Kidney tubule cell (primary cell): ENCODE measurements at regions not wholly inside any gene's neighbourhood (a gene's known extent, or its start where the extent isn't known, plus 50 kb on each side); places are given as distances from the start of the nearest gene placed in this dataset.

Source experiments
- DNase-seq: peaks from one replicate; pipeline ENCODE4 v3.0.0-alpha.2; 2018; ENCODE audit warnings: low spot score

DNA sequence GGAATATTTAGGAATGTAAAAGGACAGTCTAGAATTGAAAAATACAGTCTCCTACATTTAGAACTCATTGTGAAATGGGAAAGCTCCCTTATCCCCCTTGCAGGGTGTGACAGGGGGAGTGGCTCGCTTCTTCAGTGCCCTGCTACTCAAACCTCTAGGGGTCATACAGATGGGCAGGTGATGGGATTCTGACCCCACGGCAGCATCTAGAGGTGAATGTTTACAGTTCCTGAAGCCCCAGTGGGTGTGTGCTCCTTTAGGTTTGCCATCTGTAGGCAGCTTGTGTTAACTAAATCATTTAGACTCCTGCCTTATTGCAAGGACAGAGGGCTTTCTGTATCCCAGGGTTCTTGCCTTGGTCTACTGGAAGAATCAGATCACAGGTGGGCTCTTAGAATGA lies 271.0 kb upstream of the MPDZ start:
- DNase-seq: no peak

DNA sequence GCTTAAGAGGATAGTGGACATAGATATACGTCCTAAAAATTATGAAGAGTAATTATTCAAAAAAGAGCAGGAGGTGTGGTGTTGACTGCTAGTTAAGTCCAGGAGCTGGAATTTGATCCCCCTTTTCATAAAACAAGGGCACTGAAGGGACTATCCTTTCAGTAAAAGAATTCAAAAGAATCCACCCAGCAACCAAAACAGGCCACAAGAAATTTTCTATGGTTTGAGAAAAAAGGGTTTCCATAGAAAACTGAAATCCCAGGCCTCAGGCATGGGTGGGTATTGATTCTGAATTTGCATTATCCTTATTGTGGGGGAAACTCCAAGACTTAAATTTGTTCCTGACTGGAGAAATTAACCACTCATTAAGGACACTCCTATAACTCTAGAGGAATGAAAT lies 269.0 kb upstream of the MPDZ start:
- no peak for DNase-seq

DNA sequence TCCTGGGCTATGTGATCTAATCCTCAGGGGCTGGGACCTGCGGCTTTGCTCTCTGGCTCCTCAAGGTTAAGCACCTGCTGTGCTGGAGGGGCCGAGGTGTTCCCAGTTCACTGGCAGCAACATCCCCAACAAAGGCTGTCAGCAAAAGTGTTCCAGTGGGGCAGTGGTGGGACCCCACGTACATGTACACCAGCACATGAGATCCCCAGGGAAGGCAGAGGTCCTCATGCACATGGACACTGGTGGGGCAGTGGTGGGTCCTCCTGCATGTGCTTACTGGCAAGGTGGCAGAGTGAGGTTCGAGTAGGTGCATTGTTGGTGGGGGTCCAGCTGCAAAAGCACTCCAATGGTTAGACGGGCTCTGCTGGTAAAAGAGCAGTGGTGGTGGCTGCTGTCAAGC lies 255.6 kb upstream of the MPDZ start:
- DNase-seq: no peak

DNA sequence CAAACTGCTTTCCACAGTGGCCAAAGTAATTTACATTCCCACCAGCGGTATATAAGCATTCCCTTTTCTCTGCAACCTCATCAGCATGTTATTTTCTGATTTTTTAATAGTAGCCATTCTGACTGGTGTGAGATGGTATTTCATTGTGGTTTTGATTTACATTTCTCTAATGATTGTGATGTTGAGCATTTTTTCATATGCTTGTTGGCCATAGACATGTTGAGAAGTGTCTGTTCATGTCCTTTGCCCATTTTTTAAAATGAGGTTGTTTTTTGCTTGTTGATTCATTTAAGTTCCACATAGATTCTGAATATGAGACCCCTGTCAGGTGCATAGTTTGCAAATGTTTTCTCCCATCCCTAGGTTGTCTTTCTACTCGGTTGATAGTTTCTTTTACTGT lies 254.5 kb upstream of the MPDZ start:
- DNase-seq: no peak

DNA sequence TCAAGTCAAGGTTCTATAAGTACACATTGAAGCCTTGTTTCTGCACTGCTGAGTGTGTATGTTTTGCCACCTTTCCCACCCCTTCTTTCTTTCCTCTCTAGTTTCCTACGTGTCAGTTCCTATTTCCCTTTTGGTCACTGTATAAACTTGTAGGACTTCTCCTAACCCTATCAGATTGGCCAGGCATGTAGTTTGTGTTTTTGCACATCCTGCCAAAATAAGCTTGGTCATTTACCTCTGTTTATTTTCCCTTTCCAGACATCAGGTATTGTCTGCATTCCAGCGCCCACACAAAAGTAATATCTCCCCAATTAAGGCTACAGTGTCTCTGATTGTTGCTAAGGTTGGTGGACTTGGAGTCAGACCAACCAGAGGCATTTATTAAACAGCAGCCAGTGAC lies 252.9 kb upstream of the MPDZ start:
- DNase-seq: no peak

DNA sequence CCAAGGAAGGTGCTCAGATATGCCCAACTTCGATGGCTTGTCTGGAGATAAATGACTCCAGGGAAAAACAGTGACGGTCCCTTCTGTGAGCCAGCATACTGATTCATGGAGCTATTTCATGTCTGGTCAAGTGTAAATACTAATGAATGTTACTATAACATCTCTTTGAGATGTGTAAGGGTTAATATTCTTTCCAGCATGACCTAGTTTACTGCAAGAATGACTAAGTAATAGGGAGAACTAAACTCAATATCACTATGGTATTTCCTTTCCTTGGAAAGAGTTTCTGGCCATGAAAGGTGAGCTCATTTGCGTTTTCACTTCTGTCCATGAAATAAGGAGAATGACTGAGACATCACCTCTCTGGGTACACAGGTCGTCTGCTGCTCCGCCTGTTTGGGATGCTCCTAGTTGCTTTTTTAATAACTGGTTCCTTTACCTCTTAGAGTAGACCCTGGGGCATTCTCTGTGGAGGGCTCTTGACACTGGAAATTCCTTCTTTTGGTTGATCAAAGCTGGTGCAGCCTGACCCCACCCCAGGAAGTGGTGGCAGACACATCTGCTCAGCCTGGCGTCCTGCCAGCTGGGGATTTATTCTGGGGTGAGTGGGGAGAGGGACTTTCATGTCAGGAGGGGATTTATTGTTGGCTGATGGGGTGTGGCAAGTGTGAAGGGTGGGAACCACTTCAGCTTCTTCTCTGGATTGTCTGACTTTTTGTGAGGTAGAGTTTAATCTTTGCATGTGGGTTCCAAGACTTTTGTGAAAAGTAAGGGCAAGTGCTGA lies 250.0 kb upstream of the MPDZ start:
- peak; percentile 69 for DNase-seq

DNA sequence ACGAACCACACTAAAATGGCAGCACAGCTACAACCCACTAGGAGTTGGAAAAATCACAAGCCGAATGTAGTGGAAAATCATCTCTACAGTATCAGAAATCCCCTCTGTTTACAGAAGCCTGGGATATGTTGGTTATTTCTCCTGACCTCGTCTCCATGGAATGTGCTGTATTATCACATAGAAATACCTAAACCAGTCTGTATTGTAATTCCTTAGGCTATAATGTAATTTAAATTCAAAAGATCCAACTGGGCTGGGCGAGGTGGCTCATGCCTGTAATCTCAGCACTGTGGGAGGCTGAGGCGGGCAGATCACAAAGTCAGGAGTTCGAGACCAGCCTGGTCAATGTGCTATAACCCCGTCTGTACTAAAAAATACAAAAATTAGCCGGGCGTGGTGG lies 244.8 kb upstream of the MPDZ start:
- peak; percentile 30 for DNase-seq

DNA sequence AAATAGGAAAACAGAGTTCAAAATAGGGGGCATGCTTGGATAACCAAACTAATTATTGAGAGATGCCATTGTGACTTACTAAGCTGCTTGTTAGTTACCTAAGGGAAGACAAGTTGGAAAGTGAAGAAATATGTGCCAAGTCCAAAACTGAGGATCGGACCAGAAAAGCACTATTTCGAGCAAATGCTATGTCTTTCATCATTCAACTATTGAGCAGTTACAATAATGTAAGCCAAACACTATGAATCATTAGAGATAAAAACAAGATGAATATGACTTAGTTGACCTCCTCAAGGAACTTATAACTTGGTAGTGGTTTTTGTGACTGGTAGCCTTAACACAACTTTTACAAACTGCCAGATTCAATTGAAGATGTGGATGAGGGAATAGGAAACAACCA lies 240.6 kb upstream of the MPDZ start:
- DNase-seq: no peak

DNA sequence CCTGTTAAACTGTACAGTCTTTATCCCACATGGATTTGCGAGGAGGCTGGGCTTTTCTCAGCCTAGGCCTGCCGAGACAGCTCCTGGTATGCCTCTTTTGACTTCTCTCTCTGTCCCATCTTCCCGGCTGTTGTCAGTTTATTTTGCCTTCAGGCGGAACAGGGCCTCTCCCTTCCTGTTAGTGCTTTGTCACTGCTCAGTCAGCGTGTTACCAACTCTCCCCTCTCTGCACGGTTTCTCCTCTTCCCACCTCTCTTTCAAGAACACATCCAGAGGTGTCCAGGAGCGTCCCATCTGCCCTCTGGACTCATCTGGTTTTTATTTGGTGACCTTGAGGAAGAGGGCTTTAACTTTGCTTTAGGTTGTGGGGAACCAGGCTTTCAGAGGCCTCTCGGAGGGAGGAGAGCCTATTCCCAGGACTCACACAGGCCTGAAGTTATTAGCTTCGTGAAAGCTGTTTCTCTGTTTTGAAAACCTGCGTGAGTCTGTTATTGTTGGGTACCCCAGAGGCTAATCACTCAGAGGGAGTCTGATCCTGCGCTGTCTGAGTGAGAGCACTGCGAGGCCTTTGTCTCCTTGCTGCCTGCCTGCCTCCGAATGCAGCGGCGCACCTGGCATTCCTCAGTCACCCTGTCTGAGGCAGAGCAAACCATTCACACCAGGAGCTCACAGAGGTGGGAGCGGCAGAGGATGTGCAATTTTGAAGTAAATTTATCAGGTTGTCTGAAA lies 234.4 kb upstream of the MPDZ start:
- no peak for DNase-seq

DNA sequence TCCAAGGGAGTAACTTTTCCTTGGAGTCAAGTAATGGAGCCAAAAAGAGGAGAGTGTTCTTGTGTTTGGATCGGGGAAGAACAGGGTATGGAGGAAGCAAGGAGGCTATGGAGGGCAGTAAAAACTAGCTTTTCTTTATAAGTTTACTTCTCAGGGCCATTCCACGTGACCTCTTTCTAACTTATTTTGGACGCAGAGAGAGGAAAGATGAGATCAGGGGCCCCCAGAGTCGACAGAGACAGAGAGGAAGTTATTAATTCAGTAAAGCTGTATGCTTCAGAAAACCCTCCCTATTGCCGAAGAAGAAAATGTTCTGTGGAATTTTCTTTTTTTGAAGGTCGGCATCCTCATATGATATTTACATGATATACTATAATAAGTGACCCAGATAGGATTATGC lies 233.8 kb upstream of the MPDZ start:
- no peak for DNase-seq

DNA sequence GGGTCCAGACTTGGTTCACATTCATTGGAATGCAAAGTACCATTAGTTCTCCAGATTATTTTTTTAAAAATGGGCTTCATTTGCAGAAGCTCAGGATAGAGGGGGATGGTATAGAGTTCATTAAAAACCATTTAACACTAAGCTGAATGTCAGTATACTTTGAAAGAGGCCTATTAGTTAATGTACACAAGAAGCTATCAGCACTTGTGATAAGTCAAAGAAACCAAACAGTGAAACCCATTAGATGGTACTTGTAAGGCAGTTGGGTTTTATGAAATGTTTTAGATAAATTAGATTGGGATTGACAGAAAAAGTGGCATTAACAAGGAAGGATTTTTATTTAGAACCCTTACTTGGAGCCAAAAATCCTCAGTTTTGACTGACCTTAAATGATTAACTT lies 229.2 kb upstream of the MPDZ start:
- no peak for DNase-seq

DNA sequence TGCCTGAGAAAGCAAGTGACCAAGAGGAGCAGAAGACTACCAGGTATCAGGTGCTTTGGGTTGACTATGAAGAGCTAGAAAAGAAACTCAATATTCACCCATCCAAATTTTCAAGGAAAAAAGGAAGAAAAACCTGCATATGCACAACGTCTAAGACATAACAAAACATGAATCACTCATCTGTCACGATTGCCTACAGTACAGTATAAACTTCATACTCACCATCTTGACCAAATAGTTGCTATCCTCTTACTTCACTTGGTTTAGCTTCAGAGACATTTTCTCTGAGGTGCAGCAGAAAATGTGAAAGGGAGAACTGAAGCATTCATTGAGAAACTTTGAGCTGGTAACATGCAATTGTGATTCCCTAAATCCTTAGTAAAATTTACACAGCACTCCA lies 228.6 kb upstream of the MPDZ start:
- DNase-seq: no peak

DNA sequence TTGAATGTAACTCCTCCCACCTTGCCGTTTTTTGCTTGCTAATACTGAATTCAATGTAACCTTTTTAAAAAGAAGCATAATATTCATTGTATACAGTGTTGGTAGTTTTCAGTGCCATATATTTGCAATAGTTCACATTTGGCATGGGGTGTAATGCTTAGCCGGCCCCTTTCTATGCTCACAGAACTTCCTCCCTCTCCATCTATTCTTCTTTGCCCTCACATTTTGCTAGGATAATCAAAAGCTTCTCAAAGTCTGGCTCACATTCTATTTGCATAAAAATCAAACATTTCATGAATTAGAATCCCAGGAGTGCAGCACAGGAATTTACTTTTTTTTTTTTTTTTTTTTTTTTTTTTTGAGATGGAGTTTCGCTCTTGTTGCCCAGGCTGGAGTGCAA lies 226.3 kb upstream of the MPDZ start:
- DNase-seq: no peak

DNA sequence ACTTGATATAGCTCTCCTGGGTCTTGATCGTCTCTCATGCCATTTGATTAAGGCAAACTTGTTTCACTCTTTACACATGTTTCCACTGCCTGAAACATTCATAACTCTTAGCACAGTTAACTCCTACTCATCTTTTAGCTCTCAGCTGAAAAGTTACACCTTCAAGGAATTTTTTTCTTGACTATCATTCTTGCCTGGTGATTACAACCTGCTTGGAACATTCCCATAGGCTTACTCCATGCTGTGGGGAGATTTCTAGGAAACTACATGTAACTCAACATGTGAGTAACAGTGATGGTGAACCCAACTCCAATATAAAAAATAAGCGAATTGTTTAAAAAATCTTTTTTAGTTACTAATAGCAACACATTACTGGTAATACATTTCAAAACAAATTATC lies 224.1 kb upstream of the MPDZ start:
- no peak for DNase-seq

DNA sequence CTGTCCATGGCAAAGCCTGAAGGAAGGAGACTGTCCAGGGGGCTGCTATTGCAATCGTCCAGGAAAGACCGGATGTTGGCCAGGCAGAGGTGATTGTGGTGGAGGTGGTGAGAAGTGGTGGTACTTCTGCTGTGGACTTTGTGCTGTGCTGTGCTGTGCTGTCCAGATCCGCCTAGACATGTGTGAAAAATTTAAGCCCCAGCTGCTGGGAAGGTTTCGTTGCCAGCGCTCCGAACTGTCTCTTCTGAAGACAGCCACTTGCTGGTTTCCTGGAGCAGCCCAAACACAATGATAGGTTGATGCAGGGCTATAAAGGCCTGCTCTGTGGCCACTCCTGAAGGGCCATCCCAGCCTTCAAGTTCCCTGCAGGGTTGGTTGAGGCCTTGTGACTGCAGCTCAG lies 223.0 kb upstream of the MPDZ start:
- no peak for DNase-seq

DNA sequence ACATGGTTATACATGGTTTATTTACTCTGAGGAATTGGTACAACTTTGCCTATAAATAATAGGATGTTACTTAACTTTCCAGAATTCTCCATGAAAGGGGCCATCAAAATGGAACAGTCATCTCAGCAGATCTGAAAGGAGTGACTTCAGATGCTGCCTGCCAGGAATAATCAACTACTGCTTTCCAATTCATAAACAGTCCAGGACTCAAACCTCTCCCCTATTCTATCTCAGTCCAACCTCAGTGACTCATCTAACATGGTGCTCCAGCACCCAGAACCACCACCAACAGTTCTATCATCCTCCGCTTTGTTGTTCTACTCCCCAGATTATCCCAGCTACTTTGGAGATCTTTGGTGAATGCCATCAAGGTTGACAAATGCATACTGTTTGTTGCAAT lies 221.5 kb upstream of the MPDZ start:
- no peak for DNase-seq

DNA sequence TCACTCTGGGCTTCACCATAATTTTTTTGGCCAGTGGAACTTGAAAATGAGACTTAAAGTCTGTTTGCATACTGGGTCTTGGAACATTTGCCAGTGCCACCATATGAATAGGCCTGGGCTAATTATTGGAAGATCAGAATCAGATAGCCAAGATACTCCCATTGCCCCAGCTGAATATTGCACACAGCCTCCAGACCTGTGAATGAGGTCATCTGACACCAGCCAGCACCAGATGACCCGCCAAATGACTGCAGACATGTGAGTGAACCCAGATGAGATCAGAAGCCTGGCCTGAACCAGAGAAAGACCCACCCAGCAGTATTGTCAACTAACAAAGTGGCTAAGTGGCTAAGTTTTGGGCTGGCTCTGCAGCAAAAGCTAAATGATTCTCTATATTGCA lies 220.5 kb upstream of the MPDZ start:
- DNase-seq: no peak

DNA sequence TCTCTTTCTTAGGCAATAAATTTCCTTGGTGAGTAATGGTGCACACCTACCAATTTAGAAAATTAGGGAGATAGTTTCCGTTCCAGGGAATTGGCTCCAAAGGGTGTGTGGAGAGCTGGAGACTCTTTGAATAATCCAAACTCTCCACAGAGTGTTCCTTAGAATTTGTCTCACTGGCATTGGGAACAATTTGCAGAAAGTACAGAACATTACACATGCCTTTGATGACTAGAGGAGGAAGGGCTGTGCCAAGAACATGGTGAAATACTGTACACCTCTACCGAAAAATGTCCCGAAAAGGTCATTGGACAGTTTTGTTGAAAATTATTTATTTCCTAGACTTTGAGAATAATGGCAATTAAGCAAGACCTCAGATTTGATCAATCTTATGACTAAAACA lies 214.2 kb upstream of the MPDZ start:
- no peak for DNase-seq

DNA sequence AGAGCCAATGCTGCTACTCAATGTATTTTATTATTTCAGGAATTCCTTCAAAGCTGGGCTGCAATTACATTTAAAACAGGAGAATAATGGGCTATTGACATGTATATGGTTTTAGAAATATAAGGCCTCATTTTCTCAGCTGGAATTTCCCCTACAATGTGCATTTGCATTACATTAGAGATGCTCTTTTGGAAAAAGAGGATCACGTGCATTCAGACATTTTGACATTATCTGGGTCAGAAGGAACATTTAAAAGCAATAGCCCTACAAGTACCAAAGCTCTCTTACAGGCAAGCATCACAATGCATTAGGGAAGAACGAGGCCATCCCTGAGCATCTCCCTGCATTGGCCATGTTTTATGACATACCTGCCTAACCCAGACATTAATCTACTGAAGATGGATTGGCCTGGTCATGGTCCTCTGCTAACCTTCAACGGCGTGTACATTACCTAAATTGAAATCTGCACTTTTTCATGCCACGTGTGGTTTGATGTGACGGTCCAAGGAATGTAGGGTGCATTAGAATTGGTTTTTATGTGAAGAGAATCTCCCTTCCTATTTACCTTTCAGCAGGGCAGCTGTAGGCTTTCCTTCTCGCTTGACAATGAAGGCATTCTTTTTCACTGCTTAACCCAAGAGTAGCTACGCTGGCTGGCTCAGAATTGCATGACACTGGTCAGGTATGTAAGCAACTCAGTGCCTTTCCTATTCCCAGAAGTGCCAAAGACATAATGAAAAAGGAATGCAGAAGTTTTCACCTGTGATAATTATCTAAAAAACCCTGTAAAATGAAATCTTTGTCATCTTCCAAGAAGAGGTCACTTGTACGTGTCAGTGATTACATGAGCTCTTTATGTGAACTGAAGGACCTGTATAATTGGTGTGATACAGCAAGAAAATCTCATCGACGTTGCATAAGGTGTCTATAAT lies 212.3 kb upstream of the MPDZ start:
- DNase-seq: peak; percentile 35

DNA sequence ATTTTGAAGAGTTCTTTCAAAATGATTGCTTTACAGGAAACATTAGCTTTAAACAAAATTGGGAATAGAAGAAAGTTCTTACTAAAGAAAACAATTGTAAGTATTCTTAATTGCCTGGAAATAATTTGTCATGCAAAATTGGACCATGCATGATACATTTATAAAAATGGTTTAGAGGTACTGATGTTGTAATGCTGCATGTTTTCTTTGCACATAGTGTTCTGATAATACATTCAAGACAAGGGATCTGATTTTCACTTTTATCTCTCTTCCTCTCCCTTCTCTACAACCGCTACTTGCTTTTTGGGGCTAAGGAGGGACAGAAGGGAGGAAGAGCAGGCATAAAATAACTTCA lies 211.6 kb upstream of the MPDZ start:
- no peak for DNase-seq

DNA sequence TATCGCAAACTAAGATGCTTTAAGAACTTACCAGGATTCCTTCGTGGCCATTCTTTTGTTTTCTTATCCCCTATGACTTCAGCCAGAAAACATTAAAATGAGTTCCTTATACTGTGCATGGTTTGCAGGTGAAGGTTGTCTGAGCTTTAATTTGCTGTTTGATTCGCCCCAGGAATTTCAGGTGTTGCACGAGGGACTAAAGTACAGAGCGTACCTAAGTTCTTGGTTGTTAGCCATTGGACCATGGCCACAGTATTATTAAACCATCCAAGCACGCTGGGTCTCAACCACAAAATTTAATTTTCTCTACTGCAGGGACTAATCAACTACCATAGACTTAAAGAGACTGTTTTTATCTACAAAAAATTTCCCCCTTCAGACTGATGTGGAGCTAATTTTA lies 208.4 kb upstream of the MPDZ start:
- peak; percentile 49 for DNase-seq

DNA sequence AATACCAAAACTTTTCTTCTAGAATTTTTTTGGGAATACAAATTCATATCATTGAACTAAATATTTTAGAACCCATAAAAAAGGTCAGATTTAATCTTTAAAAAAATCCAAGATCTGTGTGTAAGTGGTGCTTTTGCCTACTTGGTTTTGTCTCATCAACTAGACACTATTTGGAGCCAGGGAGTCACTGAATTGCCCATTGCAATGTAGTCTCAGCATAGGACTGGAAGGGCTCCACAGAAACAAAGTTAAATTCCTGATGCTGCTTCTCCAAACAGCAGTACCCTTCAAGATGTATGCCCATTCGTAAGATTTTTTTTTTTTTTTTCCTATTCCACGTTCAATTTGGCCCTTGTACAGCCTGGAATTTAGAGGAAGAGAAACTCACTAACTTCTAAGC lies 208.0 kb upstream of the MPDZ start:
- DNase-seq: no peak

DNA sequence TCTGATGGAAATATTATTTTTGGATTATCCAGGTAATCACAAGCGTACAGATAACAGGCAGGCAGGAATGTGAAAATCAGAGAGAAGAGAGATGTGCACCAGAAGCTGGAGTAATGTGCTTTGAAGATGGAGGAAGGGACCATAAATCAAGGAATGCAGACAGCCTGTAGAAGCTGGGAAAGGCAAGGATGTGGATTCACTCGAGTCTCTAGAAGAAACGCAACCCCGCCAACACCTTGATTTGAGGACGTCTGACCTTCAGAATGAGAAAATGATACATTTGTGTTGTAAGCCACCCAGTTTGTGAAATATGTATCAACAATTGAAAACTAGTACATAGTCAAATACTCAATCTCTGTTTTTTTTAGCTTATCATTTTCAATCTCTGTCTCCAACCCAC lies 207.6 kb upstream of the MPDZ start:
- DNase-seq: no peak
